Hematopoietic multipotent progenitor cell treated with erythropoietin and hydrocortisone succinate and interleukin-3 and kit ligand, for 6 days (in vitro differentiated cells): ENCODE measurements at regions not wholly inside any gene's neighbourhood (a gene's known extent, or its start where the extent isn't known, plus 50 kb on each side); places are given as distances from the start of the nearest gene placed in this dataset.

Source experiments
- DNase-seq: peaks from one replicate; pipeline ENCODE4 v3.0.0-alpha.2; 2015

GRCh38 chr5:175282611-175283225 is 161.3 kb downstream of the DRD1 start:
- DNase-seq: no peak

DNA sequence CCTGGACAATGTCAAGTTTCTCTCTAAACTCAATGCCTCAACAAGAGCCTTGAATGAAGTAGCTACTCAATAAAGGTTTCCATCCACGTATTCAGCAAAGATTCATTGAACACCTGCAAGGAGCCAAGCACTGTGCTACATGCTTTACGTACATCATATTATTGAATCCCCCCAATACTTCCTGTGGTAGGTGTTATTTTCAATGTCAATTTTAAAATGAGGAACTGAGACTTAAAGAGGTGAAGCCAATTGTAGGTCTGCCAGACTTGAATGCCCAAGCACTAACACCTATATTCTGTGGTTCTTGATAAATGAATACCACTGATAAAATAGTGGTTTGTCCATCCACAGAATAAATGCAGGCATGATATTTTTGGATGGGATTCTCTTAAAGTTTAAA is 162.3 kb downstream of the DRD1 start:
- no peak for DNase-seq

DNA sequence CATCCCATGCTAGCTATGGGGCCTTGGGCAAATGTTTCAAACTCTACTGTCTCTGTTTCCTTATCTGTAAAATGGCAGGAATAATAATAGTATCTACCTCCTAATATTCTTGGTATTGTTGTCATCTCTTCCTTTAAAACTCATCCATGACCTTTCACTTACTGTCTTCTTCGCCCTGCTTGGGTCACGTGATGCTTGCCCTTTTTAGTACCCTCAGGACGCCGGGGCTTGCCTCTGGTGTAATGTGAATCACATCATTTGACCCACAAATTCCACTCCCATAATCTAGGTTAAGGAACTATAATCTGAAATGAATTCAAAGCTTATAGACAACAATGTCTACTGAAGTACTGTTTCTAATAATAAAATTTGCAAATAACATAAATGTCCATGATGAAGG is 162.7 kb downstream of the DRD1 start:
- no peak for DNase-seq

- no peak for DNase-seq
Observed at GRCh38 chr5:175279506-175279905, 164.5 kb downstream of the DRD1 start.

GRCh38 chr5:175275748-175276147 is 168.2 kb downstream of the DRD1 start:
- no peak for DNase-seq

DNA sequence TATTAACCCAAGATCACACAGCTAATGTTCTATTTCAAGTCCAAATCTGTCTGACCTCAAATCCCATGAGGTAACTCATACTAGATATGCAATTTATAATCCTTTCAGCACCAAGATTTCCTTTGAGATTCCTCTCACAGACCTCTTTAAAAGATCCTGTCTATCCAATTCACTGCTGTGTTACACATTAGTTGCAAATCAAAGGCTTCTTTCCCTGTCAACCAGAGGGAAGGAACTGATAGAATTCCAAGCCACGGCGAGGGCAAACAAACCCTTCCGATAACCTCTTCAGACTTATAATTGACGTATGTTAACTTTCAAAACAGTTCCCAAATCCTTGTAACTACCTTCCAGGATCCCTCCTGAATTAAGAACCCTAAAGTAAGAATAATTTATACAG is 168.9 kb downstream of the DRD1 start:
- DNase-seq: no peak

GRCh38 chr5:175274171-175274570 is 169.8 kb downstream of the DRD1 start:
- DNase-seq: no peak

DNA sequence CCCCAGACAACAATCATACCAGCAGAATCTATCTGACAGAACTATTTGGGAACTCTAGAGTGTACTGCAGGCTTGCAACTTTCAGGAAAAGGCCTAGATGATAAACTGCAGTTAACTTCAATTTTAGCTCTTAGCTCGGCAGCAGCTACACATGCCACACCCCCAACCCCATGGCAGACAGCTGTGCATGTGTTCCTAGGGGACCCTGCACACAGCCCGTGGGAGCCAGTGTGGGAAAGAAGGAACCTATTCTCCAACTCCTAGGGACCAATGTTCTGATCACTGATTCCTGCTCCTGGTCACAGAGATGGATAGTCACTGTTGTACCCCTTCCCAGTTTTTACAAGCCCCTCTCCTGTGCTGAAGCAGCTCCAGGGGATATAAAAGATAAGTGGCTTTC is 179.6 kb downstream of the DRD1 start:
- no peak for DNase-seq

DNA sequence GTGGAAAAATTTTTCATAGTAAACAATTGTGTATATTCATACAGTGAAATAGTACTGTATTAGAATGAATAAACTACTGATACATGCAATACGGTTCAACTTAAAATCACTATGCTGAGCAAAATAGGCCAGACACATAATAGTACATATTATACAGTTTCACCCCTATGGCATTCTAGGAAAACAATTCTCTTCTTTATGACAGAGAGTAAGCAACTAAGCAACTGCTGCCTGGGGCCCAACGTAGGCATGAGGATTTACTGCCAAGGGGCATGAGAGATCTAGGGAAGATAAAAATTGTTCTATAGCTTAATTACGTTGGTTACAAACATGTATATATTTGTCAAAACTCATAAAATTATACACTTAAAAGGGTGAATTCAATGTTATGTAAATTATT is 180.2 kb downstream of the DRD1 start:
- no peak for DNase-seq

- no peak for DNase-seq
Observed at GRCh38 chr5:175261526-175261925, 182.5 kb downstream of the DRD1 start.

DNA sequence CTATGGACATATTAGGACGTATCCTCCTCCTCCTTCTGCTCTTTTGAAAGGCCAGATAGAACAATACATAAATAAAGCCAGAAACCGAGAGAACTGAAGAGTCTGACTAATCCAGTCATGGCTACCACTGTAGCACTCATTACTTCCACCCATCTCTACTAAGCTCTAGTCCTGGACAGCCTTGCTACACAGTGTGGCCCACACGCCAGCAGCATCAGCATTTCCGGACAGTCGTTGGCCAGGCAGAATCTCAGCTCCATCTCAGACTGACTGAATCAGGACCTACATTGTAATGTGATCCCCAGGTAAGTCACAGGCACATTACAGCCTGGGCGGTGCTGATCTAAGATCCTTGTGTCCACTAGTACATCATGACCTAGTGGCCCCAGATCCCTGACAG is 182.9 kb downstream of the DRD1 start:
- no peak for DNase-seq

DNA sequence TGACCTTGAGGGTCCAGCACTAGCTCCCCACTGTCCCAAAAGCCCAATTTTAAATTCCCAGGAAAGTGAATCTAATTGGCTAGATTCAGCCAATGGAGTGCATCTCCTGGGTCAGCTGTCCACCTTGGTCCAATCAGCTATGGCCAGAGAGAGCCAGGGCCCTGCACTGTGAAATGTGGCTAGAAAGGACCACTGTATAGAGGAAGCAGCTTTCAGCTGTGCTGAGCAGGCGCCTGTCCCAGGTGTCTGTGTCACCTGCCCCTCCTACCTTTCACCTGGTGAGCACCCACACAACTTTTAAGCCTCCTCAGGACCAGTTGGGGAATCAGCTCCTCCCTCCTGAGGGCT is 186.2 kb downstream of the DRD1 start:
- no peak for DNase-seq

- no peak for DNase-seq
Observed at GRCh38 chr5:175257128-175257846, 186.7 kb downstream of the DRD1 start.

DNA sequence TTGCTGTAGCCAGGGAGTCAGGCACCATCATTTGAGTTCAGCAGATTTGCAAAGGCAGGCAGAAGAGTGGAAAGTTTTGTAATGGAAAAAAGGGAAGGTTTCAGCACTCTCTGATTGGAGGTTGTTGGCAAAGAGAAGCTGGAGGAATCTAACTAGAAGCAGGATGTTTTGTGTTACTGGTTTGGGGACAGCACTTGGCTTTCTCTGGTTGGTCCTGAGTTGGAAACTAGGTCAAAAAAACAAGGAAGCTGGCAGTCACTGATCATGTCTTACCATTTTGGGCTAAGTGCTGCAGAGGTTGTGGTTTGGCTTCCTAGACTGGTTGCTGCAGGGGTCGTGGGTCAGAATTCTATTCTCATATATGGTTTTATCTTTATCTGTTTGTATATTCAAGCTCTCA is 189.8 kb downstream of the DRD1 start:
- no peak for DNase-seq

DNA sequence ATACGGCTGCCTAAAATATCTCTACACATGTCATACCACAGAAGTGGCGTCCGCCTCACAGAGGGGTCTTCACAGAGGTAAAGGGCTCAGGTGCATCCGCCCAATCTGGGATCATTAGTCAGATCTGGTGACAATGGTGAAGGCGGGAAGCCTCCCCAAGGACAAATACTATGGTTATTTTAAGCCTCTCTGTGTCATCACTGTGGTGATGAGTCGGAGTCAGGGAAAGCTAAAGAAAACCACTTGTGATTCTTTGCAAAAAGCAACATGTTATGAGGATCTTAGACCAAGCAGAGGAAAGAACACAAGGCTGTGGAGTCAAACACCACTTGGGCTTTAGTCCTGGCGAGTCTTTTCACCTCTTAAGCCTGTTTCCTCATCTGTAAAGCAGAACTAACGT is 190.4 kb downstream of the DRD1 start:
- DNase-seq: no peak

DNA sequence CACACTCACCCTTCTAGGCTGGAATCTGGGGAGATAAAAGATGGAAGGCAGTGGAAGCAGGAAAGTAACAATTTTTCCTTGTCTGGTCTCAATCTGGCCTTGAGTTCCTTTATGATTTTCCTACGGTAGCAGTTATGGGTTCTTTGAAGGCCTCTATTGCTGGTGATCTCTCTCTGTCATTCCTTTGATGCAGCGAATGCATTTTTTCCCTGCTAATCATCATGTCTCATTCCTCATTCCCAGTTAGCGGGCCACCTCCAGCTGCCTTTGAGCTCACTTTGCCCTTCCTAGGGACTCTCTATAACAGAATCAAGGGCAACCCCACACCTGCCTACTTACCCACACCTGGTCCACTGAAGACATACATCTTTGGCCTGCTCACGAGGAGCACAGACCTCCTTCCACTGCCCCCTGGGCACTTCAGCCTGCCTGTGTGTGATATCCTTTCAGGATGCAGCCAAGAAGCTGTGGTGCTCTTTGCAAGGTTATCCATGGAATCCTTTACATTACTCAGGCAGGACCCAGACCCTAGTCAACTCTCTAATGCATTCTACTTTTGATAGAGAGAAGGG is 191.7 kb downstream of the DRD1 start:
- no peak for DNase-seq

DNA sequence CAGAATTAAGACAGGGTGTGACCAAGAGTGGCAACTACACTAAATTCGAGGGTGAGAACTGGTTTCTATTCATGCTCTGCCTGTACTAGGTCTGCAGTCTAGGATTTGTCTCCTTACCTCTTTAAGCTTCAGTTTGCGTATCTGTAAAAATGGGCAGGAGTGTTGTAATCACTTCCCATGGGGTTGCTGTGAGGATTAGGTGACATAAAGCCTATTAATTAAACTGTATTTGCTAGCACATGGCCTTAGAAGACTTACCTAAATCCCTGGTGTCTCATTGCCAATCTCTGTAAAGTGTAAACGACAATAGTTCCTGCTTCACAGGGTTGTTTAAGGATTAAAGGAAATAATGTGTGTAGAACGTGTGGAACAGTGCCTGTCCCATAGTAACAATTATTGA is 193.6 kb downstream of the DRD1 start:
- DNase-seq: no peak

DNA sequence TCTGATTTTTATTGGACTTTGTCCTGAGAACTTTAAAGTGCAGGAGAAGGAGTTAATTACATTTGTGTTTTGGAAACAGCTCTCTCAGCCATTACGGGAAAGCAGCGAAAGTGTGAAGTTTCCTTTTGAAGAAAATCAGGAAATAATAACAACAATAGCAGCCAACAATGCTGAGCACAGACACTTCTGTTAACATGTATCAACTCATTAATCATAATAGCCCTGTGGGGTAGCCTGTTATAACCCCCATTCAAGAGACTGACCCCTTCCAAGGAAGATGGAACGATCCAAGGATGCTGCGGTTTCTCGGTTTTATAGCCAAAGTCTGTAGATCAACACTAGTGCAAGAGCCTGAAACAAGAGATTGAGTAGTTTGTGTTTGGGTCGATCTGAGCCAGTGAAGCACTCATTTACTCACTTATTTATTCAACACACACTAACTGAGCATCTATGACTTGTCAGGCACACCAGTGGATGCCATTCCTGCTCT is 195.5 kb downstream of the DRD1 start:
- no peak for DNase-seq

- no peak for DNase-seq
Observed at GRCh38 chr5:175246889-175247520, 197.0 kb downstream of the DRD1 start.

DNA sequence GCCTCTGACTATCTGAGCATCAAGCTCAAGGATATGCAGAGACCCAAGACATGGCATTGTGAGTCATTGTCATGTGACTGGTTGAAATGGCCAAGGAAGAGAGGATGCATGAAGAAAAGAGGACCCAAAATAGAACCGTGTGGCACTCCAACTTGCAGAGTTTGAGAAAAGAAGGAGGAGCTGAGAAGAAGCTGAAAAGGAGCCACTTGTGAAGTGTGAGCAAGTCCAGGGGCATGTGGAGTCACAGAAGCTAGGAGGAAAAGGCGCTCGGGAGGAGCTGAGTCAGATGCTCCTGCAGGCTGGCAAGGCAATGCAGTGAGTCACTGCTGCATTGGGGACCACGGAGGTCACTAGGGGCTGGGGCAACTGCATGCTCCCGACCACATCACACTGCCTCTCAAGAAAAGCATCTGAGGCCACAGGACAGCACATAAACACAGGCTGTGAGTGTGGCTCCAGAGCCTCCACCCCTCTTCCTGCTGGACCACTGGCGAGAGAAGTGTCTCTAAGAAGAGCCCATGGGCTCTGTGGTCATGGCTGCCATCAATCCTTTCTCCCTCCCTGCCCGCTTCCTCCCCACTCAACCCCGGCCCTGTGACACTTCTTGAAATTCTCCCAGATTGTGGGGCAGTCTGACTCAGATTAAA is 197.6 kb downstream of the DRD1 start:
- no peak for DNase-seq

GRCh38 chr5:175243441-175243840 is 200.5 kb downstream of the DRD1 start:
- no peak for DNase-seq

GRCh38 chr5:175242207-175242606 is 201.8 kb downstream of the DRD1 start:
- no peak for DNase-seq

GRCh38 chr5:175238326-175238725 is 205.7 kb downstream of the DRD1 start:
- DNase-seq: no peak

DNA sequence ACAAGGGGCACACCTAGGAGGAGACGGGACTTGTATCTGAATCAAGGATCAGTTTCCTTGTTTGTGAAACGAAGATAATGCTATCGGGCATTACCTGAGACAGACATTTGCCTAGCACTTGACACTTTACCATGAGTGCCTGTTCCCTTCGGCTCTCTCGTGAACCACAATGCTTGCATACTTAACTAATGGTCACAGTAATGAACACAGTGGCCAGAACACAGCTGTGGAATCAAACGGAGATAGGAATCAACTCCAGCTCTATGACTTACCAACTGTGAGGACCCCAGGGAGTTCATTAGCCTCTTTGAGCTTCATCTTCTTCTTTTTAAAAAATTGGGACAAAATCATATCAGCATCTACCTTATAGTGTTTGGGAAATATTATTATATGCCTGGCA is 207.8 kb downstream of the DRD1 start:
- no peak for DNase-seq
